DOHH2 (cell line): ENCODE measurements at regions not wholly inside any gene's neighbourhood (a gene's known extent, or its start where the extent isn't known, plus 50 kb on each side); places are given as distances from the start of the nearest gene placed in this dataset.

Source experiments
- EZH2phosphoT487 ChIP-seq: fragments of 200-600 bp; sonication (generic); IDR thresholded peaks from 2 replicates; pipeline ENCODE4 v1.6.1; 2017; ENCODE audit warnings: borderline replicate concordance, mild to moderate bottlenecking, antibody characterized with exemption, low read length, moderate library complexity, mixed read lengths
- TF ChIP-seq, protein P1 (sequence below): fragments of 200-600 bp; sonication (generic); IDR thresholded peaks from one replicate; pipeline ENCODE4 v1.5.1; 2014; ENCODE audit warnings: antibody characterized with exemption, mild to moderate bottlenecking, low read depth, low read length; ENCODE audit not compliant: poor library complexity, severe bottlenecking

GRCh38 chr15:66938114-66938830 is 127.1 kb upstream of the SMAD3 start:
- TF ChIP-seq, protein P1, sequence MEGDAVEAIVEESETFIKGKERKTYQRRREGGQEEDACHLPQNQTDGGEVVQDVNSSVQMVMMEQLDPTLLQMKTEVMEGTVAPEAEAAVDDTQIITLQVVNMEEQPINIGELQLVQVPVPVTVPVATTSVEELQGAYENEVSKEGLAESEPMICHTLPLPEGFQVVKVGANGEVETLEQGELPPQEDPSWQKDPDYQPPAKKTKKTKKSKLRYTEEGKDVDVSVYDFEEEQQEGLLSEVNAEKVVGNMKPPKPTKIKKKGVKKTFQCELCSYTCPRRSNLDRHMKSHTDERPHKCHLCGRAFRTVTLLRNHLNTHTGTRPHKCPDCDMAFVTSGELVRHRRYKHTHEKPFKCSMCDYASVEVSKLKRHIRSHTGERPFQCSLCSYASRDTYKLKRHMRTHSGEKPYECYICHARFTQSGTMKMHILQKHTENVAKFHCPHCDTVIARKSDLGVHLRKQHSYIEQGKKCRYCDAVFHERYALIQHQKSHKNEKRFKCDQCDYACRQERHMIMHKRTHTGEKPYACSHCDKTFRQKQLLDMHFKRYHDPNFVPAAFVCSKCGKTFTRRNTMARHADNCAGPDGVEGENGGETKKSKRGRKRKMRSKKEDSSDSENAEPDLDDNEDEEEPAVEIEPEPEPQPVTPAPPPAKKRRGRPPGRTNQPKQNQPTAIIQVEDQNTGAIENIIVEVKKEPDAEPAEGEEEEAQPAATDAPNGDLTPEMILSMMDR, result no peak
- no peak for TF ChIP-seq EZH2phosphoT487
